Mesothelial cell of epicardium (in vitro differentiated cells): ENCODE measurements at regions not wholly inside any gene's neighbourhood (a gene's known extent, or its start where the extent isn't known, plus 50 kb on each side); places are given as distances from the start of the nearest gene placed in this dataset.
"Not testable (repeated sequence)": the region's sequence is repeated elsewhere in the genome, so short reads cannot be mapped to it uniquely, and the experiment has no call there.

ENCODE experiments used
- DNase-seq, 2 experiments: peaks; one replicate each; pipeline ENCODE4 v3.0.0; 2021; ENCODE audit warnings: low spot score in 2 of 2; ENCODE audit not compliant: unreplicated experiment in 2 of 2
- H3K27ac Mint-ChIP-seq: 2 replicates; pipeline ENCODE4 v1.8.0; 2021; ENCODE audit warnings: mixed read lengths
- H3K27me3 Mint-ChIP-seq: 2 replicates; pipeline ENCODE4 v1.8.0; 2021; ENCODE audit warnings: low read depth, mixed read lengths
- H3K36me3 Mint-ChIP-seq: 2 replicates; pipeline ENCODE4 v1.8.0; 2021; ENCODE audit warnings: mixed read lengths
- H3K4me1 Mint-ChIP-seq: 2 replicates; pipeline ENCODE4 v1.8.0; 2021; ENCODE audit warnings: mixed read lengths
- H3K4me3 Mint-ChIP-seq: 2 replicates; pipeline ENCODE4 v1.8.0; 2021; ENCODE audit warnings: mild to moderate bottlenecking, moderate library complexity, mixed read lengths
- H3K9me3 Mint-ChIP-seq: 2 replicates; pipeline ENCODE4 v1.8.0; 2021; ENCODE audit warnings: mixed read lengths
- TF ChIP-seq, protein P1 (sequence below): fragments of 200-600 bp; sonication (generic); IDR thresholded peaks from one replicate; pipeline ENCODE4 v1.5.0; 2021; ENCODE audit warnings: antibody characterized with exemption; ENCODE audit not compliant: unreplicated experiment

DNA sequence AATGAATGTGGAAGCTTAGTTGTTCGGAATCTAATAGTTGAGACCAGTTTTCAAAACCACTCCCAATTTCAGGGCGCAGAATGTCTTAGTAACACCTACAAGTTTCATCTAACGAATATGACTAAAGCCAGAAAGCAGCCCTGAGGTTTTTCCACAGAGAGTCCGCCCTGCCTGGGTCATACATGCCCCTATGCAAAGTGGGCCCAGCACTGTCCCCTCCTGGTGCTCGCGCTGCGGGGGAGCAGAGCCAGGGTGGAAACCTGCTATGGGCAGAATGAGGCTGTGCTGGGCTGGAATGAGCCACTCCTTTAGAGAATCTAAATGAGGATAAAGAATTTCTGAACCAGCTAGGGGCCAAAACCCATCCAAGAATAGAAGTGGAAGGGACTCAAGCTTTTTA is 334.0 kb downstream of the GOLGA6L6 start:
- H3K4me1 Mint-ChIP-seq, H3K27me3 Mint-ChIP-seq, H3K4me3 Mint-ChIP-seq, DNase-seq, H3K36me3 Mint-ChIP-seq, H3K27ac Mint-ChIP-seq: not testable (repeated sequence)
- peaks cover 29% of the 10 kb centered on the region for H3K9me3 Mint-ChIP-seq

- not testable (repeated sequence) for H3K36me3 Mint-ChIP-seq, H3K4me1 Mint-ChIP-seq, H3K4me3 Mint-ChIP-seq, DNase-seq, H3K27ac Mint-ChIP-seq, H3K27me3 Mint-ChIP-seq
- H3K9me3 Mint-ChIP-seq = peaks cover 29% of the 10 kb centered on the region
Observed at GRCh38 chr15:20207198-20207597, 334.4 kb downstream of the GOLGA6L6 start.

DNA sequence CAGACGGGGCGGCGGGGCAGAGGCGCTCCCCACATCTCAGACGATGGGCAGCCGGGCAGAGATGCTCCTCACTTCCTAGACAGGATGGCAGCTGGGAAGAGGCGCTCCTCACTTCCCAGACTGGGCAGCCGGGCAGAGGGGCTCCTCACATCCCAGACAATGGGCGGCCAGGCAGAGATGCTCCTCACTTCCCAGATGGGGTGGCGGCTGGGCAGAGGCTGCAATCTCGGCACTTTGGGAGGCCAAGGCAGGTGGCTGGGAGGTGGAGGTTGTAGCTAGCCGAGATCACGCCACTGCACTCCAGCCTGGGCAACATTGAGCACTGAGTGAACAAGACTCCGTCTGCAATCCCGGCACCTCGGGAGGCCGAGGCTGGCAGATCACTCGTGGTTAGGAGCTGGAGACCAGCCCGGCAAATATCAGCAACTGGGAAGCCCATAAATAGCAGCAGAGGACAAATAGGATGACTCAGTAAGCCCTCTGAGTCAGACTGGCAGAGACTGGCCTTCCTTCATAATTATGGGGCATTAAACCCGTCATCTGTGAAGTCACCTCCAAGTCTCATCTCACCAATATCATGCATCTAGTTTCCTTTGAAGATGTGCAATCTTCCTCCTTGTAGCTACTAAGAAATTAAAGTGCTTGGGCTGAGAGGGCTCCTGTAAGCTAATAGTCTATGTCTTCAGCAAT is 337.3 kb downstream of the GOLGA6L6 start:
- H3K36me3 Mint-ChIP-seq, H3K27me3 Mint-ChIP-seq, H3K4me1 Mint-ChIP-seq, H3K27ac Mint-ChIP-seq, DNase-seq, H3K4me3 Mint-ChIP-seq: not testable (repeated sequence)
- H3K9me3 Mint-ChIP-seq = peaks cover 14% of the 10 kb centered on the region

GRCh38 chr15:20203649-20204150 is 337.9 kb downstream of the GOLGA6L6 start:
- H3K27me3 Mint-ChIP-seq, H3K36me3 Mint-ChIP-seq: not testable (repeated sequence)

DNA sequence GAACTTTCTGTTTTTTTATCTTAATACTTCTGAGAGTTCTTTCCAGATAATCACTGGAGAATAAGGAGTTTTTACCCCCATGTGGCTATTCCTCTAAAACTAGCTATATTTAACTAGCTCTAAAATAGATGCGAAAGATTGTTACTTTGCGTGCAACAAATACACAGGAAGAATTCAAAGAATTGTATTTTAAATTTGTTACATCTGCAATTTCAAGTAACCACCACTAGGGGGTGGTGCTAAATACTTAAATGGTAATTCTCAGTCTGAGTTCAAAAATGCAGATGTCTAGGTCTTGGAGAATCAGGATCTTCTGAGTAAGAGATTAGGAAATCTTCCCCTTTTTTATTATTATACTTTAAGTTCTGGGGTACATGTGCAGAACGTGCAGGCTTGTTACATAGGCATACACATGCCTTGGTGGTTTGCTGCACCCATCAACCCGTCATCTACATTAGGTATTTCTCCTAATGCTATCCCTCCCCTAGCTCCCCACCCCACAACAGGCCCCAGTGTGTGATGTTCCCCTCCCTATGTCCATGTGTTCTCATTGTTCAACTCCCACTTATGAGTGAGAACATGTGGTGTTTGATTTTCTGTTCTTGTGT is 346.9 kb downstream of the GOLGA6L6 start:
- DNase-seq, H3K4me1 Mint-ChIP-seq, H3K27me3 Mint-ChIP-seq, H3K36me3 Mint-ChIP-seq, H3K27ac Mint-ChIP-seq, H3K4me3 Mint-ChIP-seq: not testable (repeated sequence)
- TF ChIP-seq, protein P1, sequence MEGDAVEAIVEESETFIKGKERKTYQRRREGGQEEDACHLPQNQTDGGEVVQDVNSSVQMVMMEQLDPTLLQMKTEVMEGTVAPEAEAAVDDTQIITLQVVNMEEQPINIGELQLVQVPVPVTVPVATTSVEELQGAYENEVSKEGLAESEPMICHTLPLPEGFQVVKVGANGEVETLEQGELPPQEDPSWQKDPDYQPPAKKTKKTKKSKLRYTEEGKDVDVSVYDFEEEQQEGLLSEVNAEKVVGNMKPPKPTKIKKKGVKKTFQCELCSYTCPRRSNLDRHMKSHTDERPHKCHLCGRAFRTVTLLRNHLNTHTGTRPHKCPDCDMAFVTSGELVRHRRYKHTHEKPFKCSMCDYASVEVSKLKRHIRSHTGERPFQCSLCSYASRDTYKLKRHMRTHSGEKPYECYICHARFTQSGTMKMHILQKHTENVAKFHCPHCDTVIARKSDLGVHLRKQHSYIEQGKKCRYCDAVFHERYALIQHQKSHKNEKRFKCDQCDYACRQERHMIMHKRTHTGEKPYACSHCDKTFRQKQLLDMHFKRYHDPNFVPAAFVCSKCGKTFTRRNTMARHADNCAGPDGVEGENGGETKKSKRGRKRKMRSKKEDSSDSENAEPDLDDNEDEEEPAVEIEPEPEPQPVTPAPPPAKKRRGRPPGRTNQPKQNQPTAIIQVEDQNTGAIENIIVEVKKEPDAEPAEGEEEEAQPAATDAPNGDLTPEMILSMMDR = peak; percentile 94
- peaks cover 28% of the 10 kb centered on the region for H3K9me3 Mint-ChIP-seq

More at GRCh38 chr15:20203649-20204150, 337.9 kb downstream of the GOLGA6L6 start:
- not testable (repeated sequence) for DNase-seq, H3K4me3 Mint-ChIP-seq, H3K4me1 Mint-ChIP-seq, H3K27ac Mint-ChIP-seq
- H3K9me3 Mint-ChIP-seq = peaks cover 14% of the 10 kb centered on the region

GRCh38 chr15:20192982-20193929 is 348.3 kb downstream of the GOLGA6L6 start:
- not testable (repeated sequence) for DNase-seq, H3K27ac Mint-ChIP-seq, H3K4me3 Mint-ChIP-seq, H3K36me3 Mint-ChIP-seq, H3K27me3 Mint-ChIP-seq, H3K4me1 Mint-ChIP-seq
- H3K9me3 Mint-ChIP-seq = peaks cover 28% of the 10 kb centered on the region
- TF ChIP-seq, protein P1 = peak; percentile 7

DNA sequence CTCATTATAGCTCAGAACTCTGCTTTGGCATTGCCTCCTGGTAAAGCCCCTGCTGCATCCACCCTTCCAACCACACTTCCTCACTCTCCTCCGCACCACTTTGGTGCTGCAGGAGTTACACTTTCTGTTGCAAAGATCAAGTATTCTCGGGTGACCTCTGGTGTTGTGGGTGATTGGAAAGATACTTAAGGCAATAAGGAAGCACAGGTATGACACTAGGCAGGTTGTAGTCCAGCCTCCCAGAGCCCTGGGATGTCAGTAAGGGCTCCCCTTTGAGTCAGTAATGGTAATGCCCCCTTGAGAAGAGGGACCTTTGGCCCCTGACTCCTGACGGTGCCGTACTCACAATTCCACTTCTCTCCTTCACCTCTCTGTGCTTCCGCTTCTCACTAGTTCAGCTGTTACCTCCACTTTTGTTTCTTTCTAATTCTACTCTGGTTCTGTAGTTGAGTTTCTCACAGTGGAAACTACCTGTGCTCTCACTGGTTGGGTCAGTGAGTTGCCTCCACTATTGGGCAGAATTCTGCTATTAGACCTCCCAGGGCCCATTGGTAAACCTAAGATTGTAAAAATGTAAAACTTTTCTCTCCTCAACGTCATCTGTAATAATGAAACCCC is 350.0 kb downstream of the GOLGA6L6 start:
- H3K4me3 Mint-ChIP-seq, H3K27me3 Mint-ChIP-seq, H3K36me3 Mint-ChIP-seq, DNase-seq, H3K27ac Mint-ChIP-seq, H3K4me1 Mint-ChIP-seq: not testable (repeated sequence)
- H3K9me3 Mint-ChIP-seq = peaks cover 28% of the 10 kb centered on the region

DNA sequence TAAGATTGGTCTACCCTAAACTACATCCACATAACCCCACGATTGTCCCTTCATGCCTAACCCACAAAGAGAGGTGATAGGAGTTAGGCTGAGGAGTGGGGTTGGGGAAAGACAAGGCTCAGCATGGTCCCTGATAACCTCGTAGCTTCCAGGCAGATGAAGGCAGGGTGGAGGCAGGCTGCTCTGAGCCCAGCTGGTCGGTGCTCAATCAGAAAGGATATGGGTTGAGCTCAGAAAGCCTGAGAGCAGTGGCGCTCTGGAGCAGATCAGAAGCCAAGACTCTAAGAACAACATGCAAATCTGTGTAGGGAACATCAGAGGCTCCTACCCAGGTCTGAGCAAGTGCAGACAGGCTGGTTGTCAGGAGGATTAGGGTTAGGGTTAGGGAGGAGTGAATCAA is 353.0 kb downstream of the GOLGA6L6 start:
- not testable (repeated sequence) for H3K27ac Mint-ChIP-seq, H3K27me3 Mint-ChIP-seq, DNase-seq, H3K36me3 Mint-ChIP-seq, H3K4me3 Mint-ChIP-seq, H3K4me1 Mint-ChIP-seq
- peaks cover 31% of the 10 kb centered on the region for H3K9me3 Mint-ChIP-seq

- H3K4me3 Mint-ChIP-seq, DNase-seq, H3K27me3 Mint-ChIP-seq, H3K4me1 Mint-ChIP-seq, H3K27ac Mint-ChIP-seq, H3K36me3 Mint-ChIP-seq: not testable (repeated sequence)
- H3K9me3 Mint-ChIP-seq = peaks cover 30% of the 10 kb centered on the region
Observed at GRCh38 chr15:20187370-20188355, 353.9 kb downstream of the GOLGA6L6 start.

GRCh38 chr15:20184879-20185278 is 356.7 kb downstream of the GOLGA6L6 start:
- H3K4me1 Mint-ChIP-seq, H3K9me3 Mint-ChIP-seq, H3K27ac Mint-ChIP-seq, H3K27me3 Mint-ChIP-seq, DNase-seq, H3K4me3 Mint-ChIP-seq, H3K36me3 Mint-ChIP-seq: not testable (repeated sequence)
